Endometrial microvascular endothelial cells (primary cell): ENCODE measurements at regions not wholly inside any gene's neighbourhood (a gene's known extent, or its start where the extent isn't known, plus 50 kb on each side); places are given as distances from the start of the nearest gene placed in this dataset.
"Not testable (repeated sequence)": the region's sequence is repeated elsewhere in the genome, so short reads cannot be mapped to it uniquely, and the experiment has no call there.

ENCODE experiments used
- in situ Hi-C: cut with HindIII; loops from 2 replicates; pipeline ENCODE4 v1.10.0; 2017; ENCODE audit warnings: low sequenced_read_pairs, low pct_unique_long_range_greater_than_20kb; ENCODE audit errors: inconsistent ontology term

DNA sequence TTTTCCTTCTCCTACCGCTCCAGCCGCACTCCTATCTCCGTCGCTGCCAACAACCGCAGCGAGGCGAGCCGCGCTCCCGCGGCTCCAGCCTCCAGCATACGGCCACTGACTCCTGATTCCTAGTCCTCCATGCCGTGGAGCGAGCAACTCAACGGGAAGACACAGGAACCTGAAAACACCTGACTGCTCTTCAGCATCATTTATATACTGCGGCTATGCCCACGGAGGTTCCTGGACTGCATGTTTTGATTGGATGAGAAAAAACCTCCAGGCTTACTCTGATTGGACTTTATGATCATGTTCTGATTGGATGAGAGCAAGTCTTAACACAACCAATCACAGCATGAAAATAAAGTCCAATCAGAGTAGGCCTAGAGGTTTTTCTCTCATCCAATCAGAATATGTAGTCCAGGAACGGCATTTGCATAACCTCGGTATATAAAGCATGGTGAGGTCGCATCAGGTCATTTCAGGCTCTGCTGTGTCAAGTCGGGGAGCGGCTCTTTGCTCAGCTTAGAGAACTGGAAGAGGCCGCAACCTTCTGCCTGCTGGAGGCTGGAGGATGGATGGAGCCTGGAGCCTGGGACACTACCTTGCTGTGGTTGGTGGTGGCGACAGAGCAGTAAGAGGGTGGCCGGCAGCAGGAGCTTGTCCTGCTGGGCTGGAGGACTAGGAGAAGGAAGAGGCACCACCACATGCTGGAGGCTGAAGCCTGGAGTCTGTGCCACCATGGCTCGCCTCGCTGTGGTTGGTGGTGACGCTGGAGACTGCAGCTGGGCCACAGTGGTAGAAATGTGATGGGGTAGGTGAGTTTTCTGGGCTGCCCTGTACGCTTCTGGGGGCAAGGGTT, 204.6 kb upstream of the WSB1 start:
- in situ Hi-C loops: not testable (repeated sequence)

GRCh38 chr17:27089929-27090247, 204.0 kb upstream of the WSB1 start:
- in situ Hi-C loops: no loop called here

GRCh38 chr17:27090450-27091042, 203.4 kb upstream of the WSB1 start:
- in situ Hi-C loops: not testable (repeated sequence)

- in situ Hi-C loops: no loop called here
These were observed 202.8 kb upstream of the WSB1 start for GRCh38 chr17:27091043-27091497.

DNA sequence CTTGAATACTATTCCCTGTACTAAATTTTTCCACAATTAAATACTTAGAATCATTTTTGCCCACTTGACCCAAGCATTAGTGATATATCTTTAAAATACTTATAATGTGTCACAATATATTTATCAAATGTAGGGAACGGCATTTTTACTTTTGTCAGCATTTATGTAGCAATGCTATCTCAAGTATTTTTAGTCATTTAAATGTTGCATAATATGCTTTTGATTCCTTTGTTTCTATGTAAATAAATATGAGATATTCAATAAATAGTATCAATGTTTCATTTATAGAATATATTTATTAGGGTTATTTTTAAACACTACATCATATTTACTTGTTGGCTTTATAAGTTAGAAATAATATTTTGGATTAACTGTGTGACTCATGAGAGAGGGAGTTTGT, 199.7 kb upstream of the WSB1 start:
- in situ Hi-C loops: not testable (repeated sequence)

- in situ Hi-C loops: not testable (repeated sequence)
These were observed 198.1 kb upstream of the WSB1 start for GRCh38 chr17:27095821-27096220.

DNA sequence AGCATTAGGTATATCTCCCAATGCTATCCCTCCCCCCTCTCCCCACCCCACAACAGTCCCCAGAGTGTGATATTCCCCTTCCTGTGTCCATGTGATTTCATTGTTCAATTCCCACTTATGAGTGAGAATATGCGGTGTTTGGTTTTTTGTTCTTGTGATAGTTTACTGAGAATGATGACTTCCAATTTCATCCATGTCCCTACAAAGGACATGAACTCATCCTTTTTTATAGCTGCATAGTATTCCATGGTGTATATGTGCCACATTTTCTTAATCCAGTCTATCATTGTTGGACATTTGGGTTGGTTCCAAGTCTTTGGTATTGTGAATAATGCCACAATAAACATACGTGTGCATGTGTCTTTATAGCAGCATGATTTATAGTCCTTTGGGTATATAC, 194.6 kb upstream of the WSB1 start:
- in situ Hi-C loops: not testable (repeated sequence)

- in situ Hi-C loops: not testable (repeated sequence)
These were observed 189.2 kb upstream of the WSB1 start for GRCh38 chr17:27104605-27105221.

- in situ Hi-C loops: no loop called here
These were observed 188.3 kb upstream of the WSB1 start for GRCh38 chr17:27105636-27106035.

DNA sequence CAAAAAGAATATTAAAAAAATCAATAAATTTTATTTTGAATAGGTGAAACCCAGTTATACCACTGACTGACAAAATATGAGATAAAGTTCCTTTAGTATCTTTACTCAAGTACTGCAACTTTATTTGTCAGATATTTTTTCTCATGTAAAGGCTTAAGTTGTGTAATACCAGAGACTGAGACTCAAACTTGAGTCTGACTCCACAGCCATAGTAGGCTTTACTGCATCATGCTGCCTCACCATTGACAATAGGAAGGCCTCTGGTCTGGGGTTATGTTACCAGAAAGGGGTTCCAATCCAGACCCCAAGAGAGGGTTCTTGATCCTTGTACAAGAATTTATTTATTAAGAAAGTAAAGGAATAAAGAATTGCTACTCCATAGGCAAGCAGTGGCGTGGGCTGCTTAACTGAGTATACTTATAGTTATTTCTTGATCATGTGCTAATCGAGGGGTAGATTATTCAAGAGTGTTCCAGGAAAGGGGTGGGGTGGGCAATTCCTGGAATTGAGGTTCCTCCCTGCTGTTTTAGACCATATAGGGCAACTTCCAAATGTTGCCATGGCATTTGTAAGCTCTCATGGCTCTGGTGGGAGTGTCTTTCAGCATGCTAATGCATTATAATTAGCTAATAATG, 187.4 kb upstream of the WSB1 start:
- in situ Hi-C loops: no loop called here

DNA sequence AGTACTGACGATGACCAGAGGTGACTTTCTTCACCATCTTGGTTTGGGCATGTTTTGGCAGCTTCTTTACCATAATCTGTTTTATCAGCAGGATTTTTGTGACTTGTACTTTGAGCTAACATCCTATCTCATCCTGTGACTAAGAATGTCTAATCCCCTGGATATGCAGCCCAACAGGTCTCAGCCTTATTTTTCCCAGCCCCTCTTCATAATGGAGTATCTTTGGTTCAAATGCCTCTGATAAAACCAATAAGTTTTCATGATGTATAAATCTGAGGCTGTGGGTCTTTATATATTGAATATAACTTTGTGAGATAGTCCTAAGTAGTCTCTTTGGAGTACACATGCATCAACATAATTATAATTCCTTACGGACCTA, 186.9 kb upstream of the WSB1 start:
- in situ Hi-C loops: no loop called here

DNA sequence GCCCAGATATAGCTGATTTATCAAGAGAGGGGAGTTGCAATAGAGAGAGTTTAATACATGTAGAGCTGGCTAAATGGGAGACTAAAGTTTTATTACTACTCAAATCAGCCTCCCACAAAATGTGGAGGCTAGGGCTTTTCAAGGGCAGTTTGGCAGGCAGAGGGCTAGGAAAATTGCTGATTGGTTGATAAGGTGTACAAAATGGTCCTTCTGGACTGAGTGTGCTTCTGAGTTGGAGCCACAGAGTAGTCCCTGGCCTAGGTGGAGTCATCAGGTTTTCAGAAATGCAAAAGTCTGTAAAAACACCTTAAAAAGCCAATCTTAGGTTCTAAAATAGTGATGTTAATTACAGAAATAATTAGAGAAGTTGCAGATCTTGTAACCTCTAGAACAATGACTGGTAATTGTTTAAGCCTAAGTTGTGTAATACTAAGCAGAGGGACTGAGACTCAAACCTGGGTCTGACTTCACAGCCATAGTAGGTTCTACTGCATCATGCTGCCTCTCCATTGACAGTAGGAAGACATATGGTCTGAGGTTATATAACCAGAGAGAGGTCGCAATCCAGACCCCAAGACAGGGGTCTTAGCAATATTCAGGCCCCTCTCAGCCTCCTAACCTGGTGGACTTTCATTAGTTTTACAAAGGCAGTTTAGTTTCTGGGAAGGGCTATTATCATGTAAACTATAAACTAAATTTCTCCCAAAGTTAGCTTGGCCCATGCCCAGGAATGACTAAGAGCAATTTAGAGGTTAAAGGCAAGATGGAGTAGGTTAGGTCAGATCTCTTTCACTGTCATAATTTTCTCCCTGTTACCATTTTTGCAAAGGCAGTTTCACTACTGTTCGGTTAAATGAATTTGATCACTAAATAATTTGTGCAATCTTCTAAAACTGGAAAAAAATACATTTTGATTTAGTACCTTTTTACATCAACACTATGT, 186.3 kb upstream of the WSB1 start:
- in situ Hi-C loops: not testable (repeated sequence)

DNA sequence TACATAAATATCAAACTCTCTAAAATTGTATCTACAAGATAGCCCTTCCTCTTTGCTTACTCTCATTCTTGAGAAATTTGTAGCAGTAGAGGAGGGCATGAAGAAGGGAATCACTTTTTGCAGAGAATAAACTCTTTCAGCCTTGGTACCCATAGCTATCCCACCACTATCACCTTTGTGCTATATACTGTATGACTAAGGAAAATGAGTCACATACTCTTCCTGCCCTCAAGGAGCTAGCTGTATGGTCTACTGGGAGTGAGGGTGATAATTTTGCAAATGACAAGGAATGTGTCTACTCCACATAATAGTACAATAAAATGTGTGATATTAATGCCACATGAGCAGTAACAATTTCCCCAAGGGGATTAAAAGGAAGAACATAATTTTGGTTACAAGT, 184.6 kb upstream of the WSB1 start:
- in situ Hi-C loops: no loop called here

DNA sequence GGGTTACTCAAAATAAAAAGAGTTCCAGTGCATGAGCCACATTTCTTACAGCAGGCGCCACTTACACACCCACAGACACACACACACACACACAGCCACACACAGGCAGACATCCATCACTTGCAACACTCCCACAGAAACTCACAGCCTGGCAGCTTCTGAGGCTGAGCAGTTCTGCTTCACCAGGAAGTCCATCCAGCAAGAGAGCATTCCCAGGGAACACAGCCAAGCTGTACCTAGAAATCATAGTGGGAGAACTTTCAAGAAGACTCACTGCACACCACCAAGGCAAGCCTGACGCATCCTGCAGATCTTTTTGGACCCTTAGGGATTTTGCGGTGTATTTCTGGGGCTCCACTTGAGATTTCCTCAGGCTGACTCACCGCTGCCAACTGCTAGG, 140.9 kb upstream of the WSB1 start:
- in situ Hi-C loops: no loop called here

DNA sequence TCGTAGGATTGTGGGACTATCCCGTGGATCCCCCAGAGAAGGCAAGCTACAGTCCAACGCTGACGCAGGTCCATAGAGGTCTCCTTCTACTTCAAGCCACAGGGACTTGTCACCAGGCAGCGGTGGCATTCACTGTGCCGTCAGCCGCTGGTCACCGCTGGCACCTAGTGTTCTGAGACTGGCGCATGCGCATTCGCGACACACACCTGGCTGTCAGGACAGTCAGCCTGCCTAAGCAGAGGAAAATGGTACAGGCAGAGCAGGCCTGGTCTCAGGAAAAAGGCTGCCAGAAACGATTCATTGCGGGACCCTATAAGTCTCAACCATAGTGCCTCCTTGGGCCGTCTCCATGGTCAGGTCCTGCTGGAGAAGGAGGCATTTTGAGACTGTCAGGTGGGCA, 138.0 kb upstream of the WSB1 start:
- in situ Hi-C loops: no loop called here

- in situ Hi-C loops: no loop called here
These were observed 136.6 kb upstream of the WSB1 start for GRCh38 chr17:27157297-27157696.

GRCh38 chr17:27157898-27158297, 136.0 kb upstream of the WSB1 start:
- in situ Hi-C loops: no loop called here

- in situ Hi-C loops: no loop called here
These were observed 135.5 kb upstream of the WSB1 start for GRCh38 chr17:27158382-27158781.

GRCh38 chr17:27180322-27180721, 113.6 kb upstream of the WSB1 start:
- in situ Hi-C loops: no loop called here
